CD4-positive, CD25-positive, alpha-beta regulatory T cell (primary cell): ENCODE measurements at regions not wholly inside any gene's neighbourhood (a gene's known extent, or its start where the extent isn't known, plus 50 kb on each side); places are given as distances from the start of the nearest gene placed in this dataset.

Experiments used
- ATAC-seq, 2 donors: fragments of 150-1000 bp; cut with Tn5 transposase; one replicate each; pipeline ENCODE4 v1.10.0; 2021; ENCODE audit warnings: low read depth in 2 of 2, moderate number of reproducible peaks in 2 of 2, moderate library complexity in 1 of 2
- DNase-seq, 3 donors: peaks; one replicate each; pipeline versions ENCODE4 v3.0.0 to v3.0.0-alpha.2; 2012 to 2022; ENCODE audit warnings: mixed read lengths in 1 of 3
- H3K27ac ChIP-seq: one replicate; pipeline ENCODE4 v1.7.0; 2013; ENCODE audit warnings: mild to moderate bottlenecking, low read length; ENCODE audit not compliant: insufficient read depth, poor library complexity, severe bottlenecking
- H3K27me3 ChIP-seq: one replicate; pipeline ENCODE4 v1.7.0; 2013; ENCODE audit warnings: low read length; ENCODE audit not compliant: control insufficient read depth, insufficient read depth
- H3K36me3 ChIP-seq: one replicate; pipeline ENCODE4 v1.7.0; 2013; ENCODE audit warnings: mild to moderate bottlenecking, low read length, moderate library complexity; ENCODE audit not compliant: control insufficient read depth, insufficient read depth
- H3K4me1 ChIP-seq: 2 replicates; pipeline ENCODE4 v1.7.0; 2013; ENCODE audit warnings: mild to moderate bottlenecking, low read length; ENCODE audit not compliant: insufficient read depth, control insufficient read depth, poor library complexity, severe bottlenecking
- H3K4me3 ChIP-seq: one replicate; pipeline ENCODE4 v1.7.0; 2013; ENCODE audit warnings: low read depth, mild to moderate bottlenecking, low read length, moderate library complexity
- H3K9me3 ChIP-seq, 2 experiments: 1 replicate in 1 of 2; 2 replicates in 1 of 2; pipeline ENCODE4 v1.7.0; 2013; ENCODE audit warnings: low read length in 2 of 2, mild to moderate bottlenecking in 1 of 2, moderate library complexity in 1 of 2; ENCODE audit not compliant: control insufficient read depth in 2 of 2
- H3K27ac Mint-ChIP-seq, 3 donors: one replicate each; pipeline ENCODE4 v1.8.0; 2020 to 2022; ENCODE audit warnings: mild to moderate bottlenecking in 3 of 3, mixed read lengths in 3 of 3, moderate library complexity in 2 of 3
- H3K27me3 Mint-ChIP-seq: one replicate; pipeline ENCODE4 v1.8.0; 2022; ENCODE audit warnings: mild to moderate bottlenecking, mixed read lengths
- H3K36me3 Mint-ChIP-seq: one replicate; pipeline ENCODE4 v1.8.0; 2020; ENCODE audit warnings: mixed read lengths
- H3K4me1 Mint-ChIP-seq, 4 donors: one replicate each; pipeline ENCODE4 v1.8.0; 2020 to 2022; ENCODE audit warnings: mixed read lengths in 4 of 4, mild to moderate bottlenecking in 1 of 4
- H3K4me3 Mint-ChIP-seq, 4 donors: one replicate each; pipeline ENCODE4 v1.8.0; 2020 to 2022; ENCODE audit warnings: mild to moderate bottlenecking in 4 of 4, mixed read lengths in 4 of 4, moderate library complexity in 3 of 4
- H3K9me3 Mint-ChIP-seq, 7 donors: one replicate each; pipeline ENCODE4 v1.8.0; 2020 to 2022; ENCODE audit warnings: mixed read lengths in 7 of 7, mild to moderate bottlenecking in 3 of 7, moderate library complexity in 2 of 7

- Histone ChIP-seq H3K36me3 (no peaks in the 10 kb centered on the region), H3K27me3 (no peaks in the 10 kb centered on the region), H3K27ac (no peak overlapping the region), H3K4me1 (no peaks in the 10 kb centered on the region), H3K4me3 (no peak overlapping the region), H3K9me3 (no peaks in the 10 kb centered on the region)
- ATAC-seq (no peak), DNase-seq (no peak)
- H3K36me3 Mint-ChIP-seq: no peaks in the 10 kb centered on the region
- no peaks in the 10 kb centered on the region for H3K4me1 Mint-ChIP-seq
- peaks cover 5% of the 10 kb centered on the region for H3K27me3 Mint-ChIP-seq
- no peak overlapping the region for H3K27ac Mint-ChIP-seq
- no peak overlapping the region for H3K4me3 Mint-ChIP-seq
- peaks cover 0 to 2% (median 0%) of the 10 kb centered on the region in 7 donors for H3K9me3 Mint-ChIP-seq
Measured at GRCh38 chr12:13372386-13372785, 175.9 kb downstream of the EMP1 start.

- Mint-ChIP-seq H3K36me3 (no peaks in the 10 kb centered on the region), H3K27ac (peak overlapping the region in 1 of 3 donors; percentile 3), H3K27me3 (peaks cover 5% of the 10 kb centered on the region), H3K4me1 (no peaks in the 10 kb centered on the region), H3K4me3 (no peak overlapping the region), H3K9me3 (no peaks in the 10 kb centered on the region)
- Histone ChIP-seq H3K4me1 (no peaks in the 10 kb centered on the region), H3K27me3 (no peaks in the 10 kb centered on the region), H3K4me3 (no peak overlapping the region), H3K27ac (no peak overlapping the region), H3K36me3 (no peaks in the 10 kb centered on the region), H3K9me3 (no peaks in the 10 kb centered on the region)
- ATAC-seq (no peak), DNase-seq (no peak)
Measured at GRCh38 chr12:13371797-13372196, 175.3 kb downstream of the EMP1 start.

GRCh38 chr12:13371367-13371766, 174.8 kb downstream of the EMP1 start:
- H3K36me3 Mint-ChIP-seq: no peaks in the 10 kb centered on the region
- H3K27me3 ChIP-seq: no peaks in the 10 kb centered on the region
- no peak overlapping the region for H3K4me3 Mint-ChIP-seq
- H3K27ac ChIP-seq: no peak overlapping the region
- peak overlapping the region in 1 of 3 donors; percentile 3 for H3K27ac Mint-ChIP-seq
- no peak overlapping the region for H3K4me3 ChIP-seq
- peaks cover 5% of the 10 kb centered on the region for H3K27me3 Mint-ChIP-seq
- H3K36me3 ChIP-seq: no peaks in the 10 kb centered on the region
- H3K4me1 Mint-ChIP-seq: no peaks in the 10 kb centered on the region
- DNase-seq (no peak), ATAC-seq (no peak)
- no peaks in the 10 kb centered on the region for H3K4me1 ChIP-seq
- no peaks in the 10 kb centered on the region for H3K9me3 Mint-ChIP-seq
- H3K9me3 ChIP-seq: no peaks in the 10 kb centered on the region

DNA sequence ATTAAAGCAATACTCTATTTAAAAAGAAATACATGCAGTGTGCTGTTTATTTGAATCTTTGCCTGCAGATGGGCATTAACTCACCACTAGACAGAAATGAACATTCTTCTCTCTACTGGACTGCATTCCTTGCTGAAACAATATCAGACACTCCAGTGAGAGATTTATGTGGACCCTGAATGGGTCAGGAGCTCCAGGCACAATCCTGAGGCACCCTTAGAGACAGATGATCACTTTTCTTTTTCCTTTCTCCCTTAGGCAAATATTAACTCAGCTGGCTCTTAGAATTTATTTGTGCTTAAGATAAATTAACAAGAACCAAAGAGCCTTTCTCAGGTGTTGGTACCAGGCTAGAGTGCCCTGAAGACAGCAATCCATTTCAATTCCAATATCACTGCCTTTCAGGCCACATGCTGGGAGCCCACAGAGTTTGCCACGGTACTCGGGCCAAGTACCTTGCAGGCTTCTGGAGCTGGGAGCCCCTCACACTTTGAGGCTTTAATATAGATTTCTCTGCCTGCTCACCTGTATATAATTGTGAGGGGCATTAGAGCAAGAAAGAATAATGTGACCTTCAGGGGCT, 173.0 kb downstream of the EMP1 start:
- Histone ChIP-seq H3K27me3 (no peaks in the 10 kb centered on the region), H3K9me3 (no peaks in the 10 kb centered on the region), H3K27ac (no peak overlapping the region), H3K4me1 (no peaks in the 10 kb centered on the region), H3K4me3 (no peak overlapping the region), H3K36me3 (no peaks in the 10 kb centered on the region)
- ATAC-seq (no peak), DNase-seq (no peak)
- Mint-ChIP-seq H3K4me1 (no peaks in the 10 kb centered on the region), H3K27ac (no peak overlapping the region), H3K27me3 (peaks cover 11% of the 10 kb centered on the region), H3K36me3 (no peaks in the 10 kb centered on the region), H3K9me3 (no peaks in the 10 kb centered on the region), H3K4me3 (no peak overlapping the region)

GRCh38 chr12:13368971-13369370, 172.4 kb downstream of the EMP1 start:
- no peak overlapping the region for H3K27ac ChIP-seq
- Mint-ChIP-seq H3K4me1 (no peaks in the 10 kb centered on the region), H3K36me3 (no peaks in the 10 kb centered on the region), H3K27me3 (peaks cover 12% of the 10 kb centered on the region), H3K4me3 (no peak overlapping the region), H3K27ac (no peak overlapping the region), H3K9me3 (no peaks in the 10 kb centered on the region)
- H3K9me3 ChIP-seq: no peaks in the 10 kb centered on the region
- H3K4me3 ChIP-seq: no peak overlapping the region
- H3K4me1 ChIP-seq: no peaks in the 10 kb centered on the region
- ATAC-seq: no peak
- H3K27me3 ChIP-seq: no peaks in the 10 kb centered on the region
- no peak for DNase-seq
- H3K36me3 ChIP-seq: no peaks in the 10 kb centered on the region

DNA sequence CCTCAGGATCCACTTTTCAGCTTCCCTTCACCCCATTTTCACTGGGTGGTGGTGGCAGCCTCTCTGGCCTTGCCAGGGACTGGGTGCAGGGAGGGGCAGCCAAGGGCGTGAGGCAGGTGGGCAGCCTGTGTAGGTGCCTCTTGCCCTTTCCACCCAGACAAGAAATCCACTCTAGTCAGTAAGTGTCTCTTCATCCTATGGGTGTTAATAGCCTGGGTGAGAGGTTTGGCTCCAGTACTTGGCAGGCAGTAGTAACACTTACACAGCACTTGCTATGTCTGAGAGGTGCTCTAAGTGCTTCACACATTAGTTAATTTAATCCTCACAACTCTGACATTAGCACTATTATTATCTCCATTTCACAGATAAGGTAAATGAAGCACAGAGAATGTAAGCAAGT, 171.9 kb downstream of the EMP1 start:
- Mint-ChIP-seq H3K4me3 (no peak overlapping the region), H3K36me3 (no peaks in the 10 kb centered on the region), H3K4me1 (no peaks in the 10 kb centered on the region), H3K27ac (no peak overlapping the region), H3K27me3 (peaks cover 12% of the 10 kb centered on the region), H3K9me3 (no peaks in the 10 kb centered on the region)
- Histone ChIP-seq H3K27me3 (no peaks in the 10 kb centered on the region), H3K4me1 (no peaks in the 10 kb centered on the region), H3K4me3 (no peak overlapping the region), H3K36me3 (no peaks in the 10 kb centered on the region), H3K9me3 (no peaks in the 10 kb centered on the region), H3K27ac (no peak overlapping the region)
- no peak for DNase-seq
- no peak for ATAC-seq

GRCh38 chr12:13367973-13368372, 171.4 kb downstream of the EMP1 start:
- Histone ChIP-seq H3K4me1 (no peaks in the 10 kb centered on the region), H3K4me3 (no peak overlapping the region), H3K27me3 (no peaks in the 10 kb centered on the region), H3K36me3 (no peaks in the 10 kb centered on the region), H3K9me3 (no peaks in the 10 kb centered on the region), H3K27ac (no peak overlapping the region)
- no peaks in the 10 kb centered on the region for H3K4me1 Mint-ChIP-seq
- H3K27ac Mint-ChIP-seq: no peak overlapping the region
- no peak for DNase-seq
- peaks cover 12% of the 10 kb centered on the region for H3K27me3 Mint-ChIP-seq
- no peaks in the 10 kb centered on the region for H3K9me3 Mint-ChIP-seq
- H3K36me3 Mint-ChIP-seq: no peaks in the 10 kb centered on the region
- H3K4me3 Mint-ChIP-seq: no peak overlapping the region
- no peak for ATAC-seq

- Mint-ChIP-seq H3K27me3 (peaks cover 20% of the 10 kb centered on the region), H3K4me3 (no peak overlapping the region), H3K36me3 (no peaks in the 10 kb centered on the region), H3K27ac (no peak overlapping the region), H3K9me3 (no peaks in the 10 kb centered on the region), H3K4me1 (no peaks in the 10 kb centered on the region)
- Histone ChIP-seq H3K4me3 (no peak overlapping the region), H3K4me1 (no peaks in the 10 kb centered on the region), H3K36me3 (no peaks in the 10 kb centered on the region), H3K9me3 (no peaks in the 10 kb centered on the region), H3K27me3 (no peaks in the 10 kb centered on the region), H3K27ac (no peak overlapping the region)
- ATAC-seq: no peak
- DNase-seq: no peak
Measured at GRCh38 chr12:13365748-13366366, 169.3 kb downstream of the EMP1 start.
